Upper lobe of right lung (tissue), 1 donor: ENCODE measurements at regions not wholly inside any gene's neighbourhood (a gene's known extent, or its start where the extent isn't known, plus 50 kb on each side); places are given as distances from the start of the nearest gene placed in this dataset.

Experiments
- ATAC-seq: fragments of 200-7000 bp; cut with Tn5 transposase; one replicate; pipeline ENCODE4 v1.9.1; 2020; ENCODE audit warnings: mild to moderate bottlenecking, moderate library complexity
- DNase-seq: peaks from one replicate; pipeline ENCODE4 v3.0.0-alpha.2; 2020
- H3K27ac ChIP-seq: fragments of 200-600 bp; one replicate; pipeline ENCODE4 v1.8.0; 2022
- H3K27me3 ChIP-seq: fragments of 200-600 bp; one replicate; pipeline ENCODE4 v1.8.0; 2022; ENCODE audit warnings: mild to moderate bottlenecking
- H3K36me3 ChIP-seq: fragments of 200-600 bp; one replicate; pipeline ENCODE4 v1.8.0; 2022
- H3K4me1 ChIP-seq: fragments of 200-600 bp; one replicate; pipeline ENCODE4 v1.8.0; 2022
- H3K4me3 ChIP-seq: fragments of 200-600 bp; one replicate; pipeline ENCODE4 v1.8.0; 2022; ENCODE audit warnings: mild to moderate bottlenecking
- H3K9me3 ChIP-seq: fragments of 200-600 bp; one replicate; pipeline ENCODE4 v1.8.0; 2022
- intact Hi-C: fragments of 100-400 bp; cut with DNase I; formaldehyde crosslinking; loops from one replicate; pipeline ENCODE4 v1.11.0; 2022
- TF ChIP-seq, protein P1 (sequence below): fragments of 200-600 bp; IDR thresholded peaks from one replicate; pipeline ENCODE4 v1.8.0; 2022; ENCODE audit warnings: antibody characterized with exemption
- donor health status: DM: no; HTN: yes; CAD: no; lungs with severe emphysema.

DNA sequence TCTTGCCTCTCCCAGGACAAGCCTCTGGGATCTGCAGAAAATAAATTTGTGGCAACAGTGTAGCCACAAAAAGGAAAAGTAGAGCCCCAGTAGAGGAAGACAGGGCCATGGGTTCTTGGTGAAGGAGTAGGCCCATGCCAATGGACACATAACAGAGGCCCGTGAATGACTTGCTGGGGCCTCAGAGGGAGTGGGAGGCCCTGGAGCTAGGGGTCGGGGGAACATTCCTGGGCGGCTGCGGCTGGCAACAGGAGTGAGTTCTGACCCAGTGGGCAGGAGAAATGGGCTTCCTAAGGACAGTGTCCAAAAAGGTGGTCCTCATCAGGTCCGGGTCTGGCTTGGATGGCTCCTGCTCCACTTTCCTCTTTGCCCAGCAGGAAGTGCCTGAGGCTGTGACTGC, 260.0 kb downstream of the CCSER2 start:
- Histone ChIP-seq H3K4me3 (no peak overlapping the region), H3K36me3 (no peaks in the 10 kb centered on the region), H3K27ac (no peak overlapping the region), H3K27me3 (no peaks in the 10 kb centered on the region), H3K9me3 (no peaks in the 10 kb centered on the region), H3K4me1 (no peaks in the 10 kb centered on the region)
- DNase-seq (no peak), ATAC-seq (no peak)
- TF ChIP-seq, protein P1, sequence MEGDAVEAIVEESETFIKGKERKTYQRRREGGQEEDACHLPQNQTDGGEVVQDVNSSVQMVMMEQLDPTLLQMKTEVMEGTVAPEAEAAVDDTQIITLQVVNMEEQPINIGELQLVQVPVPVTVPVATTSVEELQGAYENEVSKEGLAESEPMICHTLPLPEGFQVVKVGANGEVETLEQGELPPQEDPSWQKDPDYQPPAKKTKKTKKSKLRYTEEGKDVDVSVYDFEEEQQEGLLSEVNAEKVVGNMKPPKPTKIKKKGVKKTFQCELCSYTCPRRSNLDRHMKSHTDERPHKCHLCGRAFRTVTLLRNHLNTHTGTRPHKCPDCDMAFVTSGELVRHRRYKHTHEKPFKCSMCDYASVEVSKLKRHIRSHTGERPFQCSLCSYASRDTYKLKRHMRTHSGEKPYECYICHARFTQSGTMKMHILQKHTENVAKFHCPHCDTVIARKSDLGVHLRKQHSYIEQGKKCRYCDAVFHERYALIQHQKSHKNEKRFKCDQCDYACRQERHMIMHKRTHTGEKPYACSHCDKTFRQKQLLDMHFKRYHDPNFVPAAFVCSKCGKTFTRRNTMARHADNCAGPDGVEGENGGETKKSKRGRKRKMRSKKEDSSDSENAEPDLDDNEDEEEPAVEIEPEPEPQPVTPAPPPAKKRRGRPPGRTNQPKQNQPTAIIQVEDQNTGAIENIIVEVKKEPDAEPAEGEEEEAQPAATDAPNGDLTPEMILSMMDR: no peak
- intact Hi-C loops: no loop called here

DNA sequence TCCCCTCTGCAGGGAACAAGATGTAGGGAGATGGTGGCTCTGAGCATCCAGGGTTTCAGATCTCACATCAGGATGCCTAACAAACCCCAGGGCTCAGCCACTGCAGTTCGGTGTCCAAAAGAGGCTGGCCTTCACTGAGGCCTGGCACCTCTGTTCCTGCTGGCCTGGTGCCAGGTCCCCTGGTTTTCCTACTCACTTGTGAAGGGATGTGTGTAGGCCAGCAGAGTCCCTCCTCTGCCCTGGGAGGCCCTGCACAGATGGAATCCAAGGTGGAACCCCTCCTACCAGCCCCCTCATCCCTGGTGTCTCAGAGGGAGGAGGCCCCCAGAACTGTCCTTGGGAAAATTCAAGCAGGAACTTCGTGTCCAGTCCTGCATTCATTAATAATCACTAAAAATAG, 260.6 kb downstream of the CCSER2 start:
- Histone ChIP-seq H3K4me3 (no peak overlapping the region), H3K27ac (no peak overlapping the region), H3K27me3 (no peaks in the 10 kb centered on the region), H3K4me1 (no peaks in the 10 kb centered on the region), H3K36me3 (no peaks in the 10 kb centered on the region), H3K9me3 (no peaks in the 10 kb centered on the region)
- TF ChIP-seq, protein P1: no peak
- intact Hi-C loops: no loop called here
- ATAC-seq (no peak), DNase-seq (no peak)

DNA sequence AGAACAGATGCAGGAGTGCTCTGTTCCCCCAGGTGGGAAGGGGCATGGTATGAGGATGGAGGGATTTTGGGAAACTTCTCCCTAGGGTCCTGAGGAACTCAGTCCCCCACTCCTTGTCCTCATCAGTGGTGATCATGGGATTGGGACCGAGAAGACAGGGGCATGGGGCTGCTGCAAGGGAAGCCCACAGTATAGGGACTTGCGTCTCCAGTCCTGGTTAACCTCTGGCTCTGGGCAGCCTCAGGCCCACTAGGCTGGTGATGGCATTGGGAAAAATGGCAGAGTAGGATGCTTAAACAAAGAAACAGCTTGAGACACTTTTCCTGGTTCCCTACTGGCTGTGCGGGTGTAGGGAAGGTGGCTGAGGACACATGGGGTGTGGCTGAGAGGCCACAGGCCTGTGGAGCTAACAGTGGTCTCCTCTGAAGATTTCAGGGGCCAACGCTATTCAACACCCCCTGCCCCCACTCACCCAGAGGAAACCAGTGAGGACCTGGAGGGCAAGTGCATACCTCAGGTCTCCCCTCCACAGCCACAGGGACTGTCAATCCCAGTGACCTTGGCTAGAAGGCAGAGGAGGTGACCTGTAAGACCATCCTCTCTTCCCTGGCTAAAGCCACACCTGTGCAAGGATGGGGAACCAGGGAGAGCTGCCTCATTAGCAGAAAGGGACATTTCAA, 261.3 kb downstream of the CCSER2 start:
- H3K27ac ChIP-seq: no peak overlapping the region
- DNase-seq (no peak), ATAC-seq (no peak)
- no peaks in the 10 kb centered on the region for H3K36me3 ChIP-seq
- H3K27me3 ChIP-seq: no peaks in the 10 kb centered on the region
- TF ChIP-seq, protein P1: no peak
- no peaks in the 10 kb centered on the region for H3K9me3 ChIP-seq
- no peaks in the 10 kb centered on the region for H3K4me1 ChIP-seq
- intact Hi-C loops: no loop called here
- no peak overlapping the region for H3K4me3 ChIP-seq

DNA sequence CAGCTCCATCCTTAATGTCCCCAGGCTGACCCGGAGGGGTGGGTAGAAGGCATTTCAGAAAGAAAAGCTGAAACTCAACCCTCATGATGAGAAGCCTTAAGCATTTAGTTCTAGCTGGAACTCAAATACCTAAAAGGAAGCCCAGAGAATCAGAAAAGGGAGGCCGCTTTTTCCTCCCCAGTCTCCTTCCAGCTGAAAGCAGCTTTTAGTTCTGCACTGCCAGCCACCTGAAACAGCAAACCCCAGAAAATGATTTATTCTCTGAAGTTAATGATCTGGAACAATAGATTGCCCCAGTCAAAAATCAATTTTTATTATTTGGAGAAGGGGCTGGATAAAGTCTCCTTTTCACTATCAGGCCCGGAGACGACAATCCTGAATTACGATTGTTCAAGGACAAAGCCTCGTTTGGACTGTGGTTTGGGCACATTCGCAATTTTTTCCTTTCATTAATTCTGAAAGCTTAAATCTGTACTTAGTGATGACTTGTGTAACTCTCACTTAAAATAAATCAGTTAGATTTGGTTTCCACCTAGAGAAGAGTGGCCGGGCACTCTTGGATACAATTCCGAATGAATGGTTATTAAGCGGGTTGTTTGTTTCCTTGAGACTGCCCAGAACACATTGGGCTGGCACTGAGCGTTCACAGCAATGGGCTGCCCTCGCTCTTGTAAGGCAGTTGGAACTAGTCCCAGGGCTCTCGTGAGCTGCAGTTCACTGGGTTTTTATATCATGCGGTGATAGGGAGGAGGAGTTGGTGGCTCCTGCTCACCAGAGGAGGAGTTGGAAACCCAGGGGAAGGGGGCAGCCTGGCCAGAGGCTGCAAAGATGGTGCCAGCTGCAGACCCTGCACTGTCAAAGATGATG, 262.2 kb downstream of the CCSER2 start:
- no peaks in the 10 kb centered on the region for H3K4me1 ChIP-seq
- DNase-seq: no peak
- H3K27ac ChIP-seq: no peak overlapping the region
- peak; percentile 40 for ATAC-seq
- TF ChIP-seq, protein P1: no peak
- no peaks in the 10 kb centered on the region for H3K36me3 ChIP-seq
- H3K27me3 ChIP-seq: no peaks in the 10 kb centered on the region
- H3K4me3 ChIP-seq: no peak overlapping the region
- H3K9me3 ChIP-seq: no peaks in the 10 kb centered on the region
- intact Hi-C loops: no loop called here

- H3K4me1 ChIP-seq: no peaks in the 10 kb centered on the region
- TF ChIP-seq, protein P1: no peak
- ATAC-seq (no peak), DNase-seq (no peak)
- intact Hi-C loops: no loop called here
- no peak overlapping the region for H3K27ac ChIP-seq
- H3K36me3 ChIP-seq: no peaks in the 10 kb centered on the region
- no peak overlapping the region for H3K4me3 ChIP-seq
- H3K27me3 ChIP-seq: no peaks in the 10 kb centered on the region
- no peaks in the 10 kb centered on the region for H3K9me3 ChIP-seq
Observed at GRCh38 chr10:84593506-84593905, 265.1 kb downstream of the CCSER2 start.
